HG02970 (cell line): ENCODE measurements at regions not wholly inside any gene's neighbourhood (a gene's known extent, or its start where the extent isn't known, plus 50 kb on each side); places are given as distances from the start of the nearest gene placed in this dataset.

Experiments
- ATAC-seq: cut with Tn5 transposase; IDR thresholded peaks from one replicate; pipeline ENCODE4 v1.9.1; 2021; ENCODE audit warnings: mild to moderate bottlenecking, moderate library complexity, moderate number of reproducible peaks; ENCODE audit not compliant: unreplicated experiment, low FRiP score

- no peak for ATAC-seq
Measured at GRCh38 chr12:93127107-93127560, 198.0 kb upstream of the EEA1 start.

- no peak for ATAC-seq
Measured at GRCh38 chr12:93127582-93128331, 198.7 kb upstream of the EEA1 start.

GRCh38 chr12:93128332-93128707, 199.2 kb upstream of the EEA1 start:
- ATAC-seq = no peak

- no peak for ATAC-seq
Measured at GRCh38 chr12:93130366-93131054, 201.4 kb upstream of the EEA1 start.

- ATAC-seq = no peak
Measured at GRCh38 chr12:93133361-93133760, 204.3 kb upstream of the EEA1 start.

GRCh38 chr12:93134175-93134890, 205.2 kb upstream of the EEA1 start:
- no peak for ATAC-seq

GRCh38 chr12:93134893-93135285, 205.8 kb upstream of the EEA1 start:
- no peak for ATAC-seq

GRCh38 chr12:93135286-93136239, 206.5 kb upstream of the EEA1 start:
- no peak for ATAC-seq

GRCh38 chr12:93136253-93137055, 207.4 kb upstream of the EEA1 start:
- ATAC-seq = no peak

GRCh38 chr12:93137656-93138612, 208.8 kb upstream of the EEA1 start:
- peak; percentile 42 for ATAC-seq

GRCh38 chr12:93139028-93139665, 210.1 kb upstream of the EEA1 start:
- ATAC-seq = peak; percentile 51

GRCh38 chr12:93140325-93140724, 211.2 kb upstream of the EEA1 start:
- no peak for ATAC-seq

GRCh38 chr12:93140801-93141200, 211.7 kb upstream of the EEA1 start:
- ATAC-seq = no peak

GRCh38 chr12:93142881-93143280, 213.8 kb upstream of the EEA1 start:
- no peak for ATAC-seq

- ATAC-seq = no peak
Measured at GRCh38 chr12:93144109-93144508, 215.0 kb upstream of the EEA1 start.

- ATAC-seq = no peak
Measured at GRCh38 chr12:93145086-93145485, 216.0 kb upstream of the EEA1 start.

- no peak for ATAC-seq
Measured at GRCh38 chr12:93146263-93146939, 217.3 kb upstream of the EEA1 start.
